Fibroblast of pulmonary artery (primary cell): ENCODE measurements at regions not wholly inside any gene's neighbourhood (a gene's known extent, or its start where the extent isn't known, plus 50 kb on each side); places are given as distances from the start of the nearest gene placed in this dataset.
"Not testable (repeated sequence)": the region's sequence is repeated elsewhere in the genome, so short reads cannot be mapped to it uniquely, and the experiment has no call there.

Experiments used
- DNase-seq: peaks from one replicate; pipeline ENCODE4 v3.0.0-alpha.2; 2010; ENCODE audit warnings: low read depth
- H3K4me3 ChIP-seq: replicated peaks from 2 replicates; pipeline ENCODE4 v1.5.1; 2011; ENCODE audit warnings: low read depth, mild to moderate bottlenecking, control low read depth, low read length, moderate library complexity
- CTCF ChIP-seq: IDR thresholded peaks from 2 replicates; pipeline ENCODE4 v1.5.1; 2011; ENCODE audit warnings: mild to moderate bottlenecking, control low read depth, low read length, inconsistent platforms; ENCODE audit errors: missing control alignments

DNA sequence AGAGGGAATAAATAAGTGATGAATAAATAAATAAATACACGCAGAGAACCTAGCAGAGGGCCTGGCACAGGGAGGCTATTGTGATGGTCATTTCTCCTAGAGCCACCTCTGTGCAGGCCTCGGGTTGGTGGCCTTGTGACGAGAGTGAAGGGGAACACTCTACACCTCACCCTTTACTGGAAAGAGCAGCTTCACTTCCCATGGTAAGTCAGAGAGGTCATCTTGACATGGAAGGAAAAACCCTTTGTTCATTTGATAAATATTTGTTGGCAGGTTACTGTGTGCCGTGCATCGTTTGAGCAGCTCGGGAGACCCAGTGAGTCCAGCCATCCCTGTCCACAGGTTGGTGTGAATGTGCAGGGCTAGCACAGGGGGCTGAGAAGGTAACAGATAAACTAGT lies 70.2 kb upstream of the PODXL start:
- DNase-seq: no peak
- no peak overlapping the region for H3K4me3 ChIP-seq
- no peak for TF ChIP-seq CTCF

GRCh38 chr7:131625817-131626372 lies 69.5 kb upstream of the PODXL start:
- H3K4me3 ChIP-seq: no peak overlapping the region
- no peak for TF ChIP-seq CTCF
- DNase-seq: peak; percentile 38

- not testable (repeated sequence) for DNase-seq, H3K4me3 ChIP-seq
Measured at GRCh38 chr7:131625345-131625744, 68.9 kb upstream of the PODXL start.

DNA sequence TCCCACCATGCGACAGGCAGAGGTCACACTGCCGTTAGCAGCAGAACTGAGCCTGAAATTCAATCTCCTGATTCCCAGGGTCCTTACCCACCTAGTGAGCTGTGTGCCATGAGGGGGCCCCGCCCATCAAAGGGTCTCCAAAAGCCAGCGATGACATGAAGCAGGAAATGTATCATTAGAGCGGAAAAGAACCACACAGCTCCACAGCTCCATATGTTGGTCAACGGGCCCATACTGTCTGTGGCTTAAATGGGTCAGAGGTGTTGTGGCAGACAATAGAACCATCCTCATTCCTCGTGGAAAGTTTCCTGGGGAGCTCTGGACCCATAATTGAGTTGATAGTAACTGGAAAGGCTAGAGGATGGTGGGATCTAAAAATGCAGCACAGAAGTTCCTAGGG lies 68.1 kb upstream of the PODXL start:
- DNase-seq: no peak
- no peak overlapping the region for H3K4me3 ChIP-seq
- TF ChIP-seq CTCF: no peak

DNA sequence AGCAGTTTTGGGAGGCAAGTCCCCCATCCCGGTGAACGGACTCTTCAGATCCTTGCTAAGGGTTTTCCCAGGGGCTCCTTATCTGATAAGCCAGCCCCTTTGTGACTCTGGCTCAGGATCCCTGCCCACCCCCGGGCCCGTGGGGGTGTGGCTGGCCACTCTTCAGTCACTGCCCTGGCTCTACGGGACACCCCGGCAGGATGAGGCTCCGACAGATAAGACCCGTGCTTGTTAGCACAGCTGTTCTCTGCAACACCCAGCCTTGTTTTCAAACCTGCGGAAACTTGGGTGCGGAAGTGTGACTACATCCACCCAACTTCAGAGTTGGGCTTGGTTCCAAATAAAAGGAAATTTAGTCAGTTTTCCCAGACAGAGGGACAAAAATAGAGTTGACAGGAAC lies 66.7 kb upstream of the PODXL start:
- TF ChIP-seq CTCF: no peak
- DNase-seq: peak; percentile 78
- no peak overlapping the region for H3K4me3 ChIP-seq

DNA sequence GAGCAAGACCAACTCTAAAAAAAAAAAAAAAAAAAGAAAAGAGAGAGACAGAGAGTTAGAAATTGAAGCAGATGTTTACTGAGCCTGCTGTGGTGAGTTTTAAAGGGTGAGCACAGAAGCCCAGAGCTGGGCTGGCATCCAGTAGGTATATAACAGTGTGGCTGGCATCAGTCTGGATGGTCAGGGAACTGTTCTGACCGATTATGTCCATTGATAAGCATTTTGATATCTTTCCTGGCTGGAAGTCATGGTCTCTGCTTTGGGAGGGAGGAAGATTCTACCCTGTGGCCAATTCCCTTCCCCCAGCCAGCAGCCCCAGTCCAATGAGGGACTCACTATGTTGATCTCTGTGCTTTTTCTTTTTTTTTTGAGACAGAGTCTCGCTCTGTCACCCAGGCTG lies 65.2 kb upstream of the PODXL start:
- no peak overlapping the region for H3K4me3 ChIP-seq
- no peak for DNase-seq
- TF ChIP-seq CTCF: no peak

DNA sequence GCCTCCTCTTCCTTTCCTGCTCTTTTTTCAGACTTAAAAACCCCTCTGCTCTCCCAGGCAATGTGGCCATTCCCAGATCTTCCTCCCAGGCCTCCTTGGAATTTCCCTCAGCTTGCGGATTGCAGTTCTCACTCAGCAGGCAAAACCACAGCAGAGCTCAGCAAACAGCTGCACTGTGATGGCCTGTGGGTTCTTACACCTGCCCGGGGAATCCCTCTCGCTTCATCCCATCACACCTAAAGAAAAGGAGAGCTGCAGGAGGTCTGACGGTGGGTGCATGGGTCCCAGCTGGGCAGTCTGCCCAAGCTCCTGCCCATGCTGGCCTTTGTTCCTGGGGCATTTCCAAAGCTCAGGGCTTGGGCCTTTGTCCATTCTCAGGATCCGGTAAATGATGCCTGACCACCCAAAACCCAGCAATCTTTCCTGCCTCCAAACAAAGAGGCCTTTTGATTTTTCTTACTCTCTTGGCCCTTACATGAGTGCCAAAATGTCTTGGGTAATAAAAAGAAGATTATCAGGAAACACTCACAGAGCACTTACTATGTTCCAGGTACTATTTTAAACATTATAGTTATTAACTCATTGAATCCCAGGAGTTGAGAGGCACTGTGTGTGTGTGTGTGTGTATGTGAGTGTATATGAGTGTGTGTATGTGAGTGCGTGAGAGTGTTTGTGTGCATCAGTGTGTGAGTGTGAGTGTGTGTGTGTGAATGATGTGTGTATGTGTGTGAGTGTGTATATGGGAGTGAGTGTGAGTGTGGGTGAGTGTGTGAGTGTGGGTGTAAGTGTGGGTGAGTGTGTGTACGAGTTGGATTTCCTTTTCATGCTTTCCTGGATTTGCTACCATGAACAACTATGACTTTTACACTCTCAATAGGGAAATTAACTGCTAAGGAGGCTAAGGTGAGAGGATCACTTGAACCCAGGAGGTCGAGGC lies 64.5 kb upstream of the PODXL start:
- no peak for TF ChIP-seq CTCF
- no peak overlapping the region for H3K4me3 ChIP-seq
- DNase-seq: peak; percentile 44
